ENCODE measurements at regions not wholly inside any gene's neighbourhood (a gene's known extent, or its start where the extent isn't known, plus 50 kb on each side); places are given as distances from the start of the nearest gene placed in this dataset.
"Not testable (repeated sequence)": the region's sequence is repeated elsewhere in the genome, so short reads cannot be mapped to it uniquely, and the experiment has no call there.

DNA sequence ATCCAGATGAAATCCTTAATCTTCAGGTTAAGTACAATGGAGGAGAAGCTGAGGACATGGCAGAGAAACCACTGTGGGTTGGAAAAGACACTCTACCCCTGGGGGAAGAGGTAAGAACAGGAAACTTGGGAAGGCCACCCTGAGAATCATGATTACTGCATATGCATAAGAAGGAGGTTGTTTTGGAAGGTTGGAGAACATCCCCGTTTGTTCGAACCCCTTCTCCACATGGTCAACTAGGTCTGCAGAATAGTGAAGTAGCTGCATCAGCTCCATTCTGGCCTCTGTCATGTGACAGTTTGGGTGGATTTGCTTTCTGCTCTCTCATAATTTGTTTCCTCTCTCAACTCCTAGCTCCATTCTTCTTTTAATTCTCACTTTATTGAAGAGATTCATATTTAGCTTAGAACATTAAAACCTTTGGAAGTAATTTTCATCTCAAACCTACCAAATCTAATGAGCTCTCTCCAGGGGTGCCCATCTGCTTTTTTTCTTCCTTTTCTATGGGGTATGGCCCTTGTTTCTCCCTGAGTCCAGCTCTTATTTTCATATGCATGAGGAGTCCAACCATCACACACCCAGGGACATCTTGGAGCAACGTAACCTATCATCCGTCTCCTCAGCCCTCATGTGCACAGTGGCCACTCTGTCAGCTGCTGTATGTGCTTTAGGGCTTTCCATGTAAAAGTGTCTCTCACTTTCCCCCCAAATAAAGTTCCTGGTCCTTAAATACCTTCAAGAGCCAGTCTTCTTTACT, 820.3 kb downstream of the TMEM121 start:
- Histone ChIP-seq H3K27ac (no peak overlapping the region), H3K9me3 (no peaks in the 10 kb centered on the region), H3K36me3 (no peaks in the 10 kb centered on the region), H3K27me3 (no peaks in the 10 kb centered on the region), H3K4me3 (no peak overlapping the region), H3K4me1 (no peaks in the 10 kb centered on the region)
- TF ChIP-seq, protein P1, sequence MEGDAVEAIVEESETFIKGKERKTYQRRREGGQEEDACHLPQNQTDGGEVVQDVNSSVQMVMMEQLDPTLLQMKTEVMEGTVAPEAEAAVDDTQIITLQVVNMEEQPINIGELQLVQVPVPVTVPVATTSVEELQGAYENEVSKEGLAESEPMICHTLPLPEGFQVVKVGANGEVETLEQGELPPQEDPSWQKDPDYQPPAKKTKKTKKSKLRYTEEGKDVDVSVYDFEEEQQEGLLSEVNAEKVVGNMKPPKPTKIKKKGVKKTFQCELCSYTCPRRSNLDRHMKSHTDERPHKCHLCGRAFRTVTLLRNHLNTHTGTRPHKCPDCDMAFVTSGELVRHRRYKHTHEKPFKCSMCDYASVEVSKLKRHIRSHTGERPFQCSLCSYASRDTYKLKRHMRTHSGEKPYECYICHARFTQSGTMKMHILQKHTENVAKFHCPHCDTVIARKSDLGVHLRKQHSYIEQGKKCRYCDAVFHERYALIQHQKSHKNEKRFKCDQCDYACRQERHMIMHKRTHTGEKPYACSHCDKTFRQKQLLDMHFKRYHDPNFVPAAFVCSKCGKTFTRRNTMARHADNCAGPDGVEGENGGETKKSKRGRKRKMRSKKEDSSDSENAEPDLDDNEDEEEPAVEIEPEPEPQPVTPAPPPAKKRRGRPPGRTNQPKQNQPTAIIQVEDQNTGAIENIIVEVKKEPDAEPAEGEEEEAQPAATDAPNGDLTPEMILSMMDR (IDR thresholded peaks at IDR 0.05), result no peak
- TF ChIP-seq POLR2A (IDR thresholded peaks at IDR 0.05) (no peak), POLR2AphosphoS5 (IDR thresholded peaks at IDR 0.05; ENCODE audit: insufficient read depth in 1 of 2, low read depth in 1 of 2) (no peak)
- intact Hi-C loops (cut with DNase I), result no loop called here
- peak in 1 of 2 donors; percentile 65 for DNase-seq (ENCODE audit: extremely low spot score in 2 of 2)

DNA sequence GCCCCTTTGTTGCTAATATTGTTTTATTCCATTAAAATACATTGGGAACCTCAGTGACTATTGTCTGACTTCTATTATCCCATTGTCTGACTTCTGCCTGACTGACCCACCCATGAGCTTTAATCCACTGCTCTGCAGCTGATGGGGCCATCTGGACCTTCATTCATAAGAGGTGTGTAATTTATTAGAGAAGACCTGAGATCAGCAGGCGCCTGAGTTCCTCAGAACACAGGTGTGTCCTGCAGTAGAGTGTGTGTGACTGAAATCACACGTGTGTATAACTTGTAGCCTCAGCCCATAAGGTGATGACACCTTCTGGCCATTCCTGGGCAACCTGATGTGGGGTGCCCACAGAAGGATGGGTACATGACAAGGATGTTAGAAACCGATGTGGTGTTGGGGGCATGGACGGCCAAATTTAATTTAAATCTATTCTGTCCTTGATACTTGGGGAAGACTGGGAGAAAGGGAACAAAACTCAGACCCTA, 821.0 kb downstream of the TMEM121 start:
- TF ChIP-seq POLR2AphosphoS5 (IDR thresholded peaks at IDR 0.05; ENCODE audit: insufficient read depth in 1 of 2, low read depth in 1 of 2) (no peak), POLR2A (IDR thresholded peaks at IDR 0.05) (no peak)
- TF ChIP-seq, protein P1 (IDR thresholded peaks at IDR 0.05), result no peak
- H3K4me1 ChIP-seq, result no peaks in the 10 kb centered on the region
- intact Hi-C loops (cut with DNase I), result no loop called here
- H3K9me3 ChIP-seq, result no peaks in the 10 kb centered on the region
- H3K4me3 ChIP-seq, result no peak overlapping the region
- H3K27ac ChIP-seq, result no peak overlapping the region
- no peaks in the 10 kb centered on the region for H3K27me3 ChIP-seq
- peak in 1 of 2 donors; percentile 85 for DNase-seq (ENCODE audit: extremely low spot score in 2 of 2)
- no peaks in the 10 kb centered on the region for H3K36me3 ChIP-seq

DNA sequence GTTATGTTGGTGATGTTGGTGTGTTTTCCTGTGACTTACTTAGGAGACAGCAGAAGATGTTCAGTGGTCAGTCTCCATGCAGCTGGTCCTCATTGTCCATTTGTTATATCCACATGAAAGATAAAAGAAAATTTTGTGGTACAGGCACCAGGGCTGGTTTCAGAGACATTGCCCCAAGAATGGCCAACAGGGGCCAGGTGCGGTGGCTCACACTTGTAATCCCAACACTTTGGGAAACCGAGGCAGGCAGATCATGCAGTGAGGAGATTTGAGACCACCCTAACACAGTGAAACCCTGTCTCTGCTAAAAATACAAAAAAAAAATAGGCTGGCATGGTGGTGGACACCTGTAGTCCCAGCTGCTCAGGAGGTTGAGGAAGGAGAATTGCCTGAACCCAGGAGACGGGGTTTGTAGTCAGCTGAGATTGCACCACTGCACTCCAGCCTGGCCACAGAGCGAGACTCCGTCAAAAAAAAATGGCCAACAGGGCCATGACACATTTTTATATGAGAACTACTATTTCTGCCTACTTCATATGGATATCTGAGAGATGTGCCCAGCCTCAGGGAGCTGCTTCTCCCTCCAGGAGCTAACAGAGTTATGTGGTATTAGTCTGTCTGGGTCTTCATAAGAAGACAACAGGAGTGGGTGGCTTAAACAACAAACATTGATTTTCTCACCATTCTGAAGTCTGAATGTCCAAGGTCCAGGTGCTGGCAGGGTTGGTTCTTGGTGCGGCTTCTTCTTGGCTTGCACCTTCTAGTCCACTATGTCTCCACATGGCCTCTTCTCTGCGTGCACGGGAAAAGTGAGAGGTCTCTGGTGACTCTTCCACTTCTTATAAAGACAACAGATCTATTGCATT, 821.7 kb downstream of the TMEM121 start:
- Histone ChIP-seq H3K27ac (no peak overlapping the region), H3K9me3 (no peaks in the 10 kb centered on the region), H3K36me3 (no peaks in the 10 kb centered on the region), H3K4me3 (no peak overlapping the region), H3K27me3 (no peaks in the 10 kb centered on the region), H3K4me1 (no peaks in the 10 kb centered on the region)
- intact Hi-C loops (cut with DNase I), result no loop called here
- TF ChIP-seq POLR2A (IDR thresholded peaks at IDR 0.05), result no peak
- TF ChIP-seq POLR2AphosphoS5 (IDR thresholded peaks at IDR 0.05; ENCODE audit: insufficient read depth in 1 of 2, low read depth in 1 of 2), result no peak
- TF ChIP-seq, protein P1 (IDR thresholded peaks at IDR 0.05), result no peak
- DNase-seq (ENCODE audit: extremely low spot score in 2 of 2), result peak in 1 of 2 donors; percentile 85

DNA sequence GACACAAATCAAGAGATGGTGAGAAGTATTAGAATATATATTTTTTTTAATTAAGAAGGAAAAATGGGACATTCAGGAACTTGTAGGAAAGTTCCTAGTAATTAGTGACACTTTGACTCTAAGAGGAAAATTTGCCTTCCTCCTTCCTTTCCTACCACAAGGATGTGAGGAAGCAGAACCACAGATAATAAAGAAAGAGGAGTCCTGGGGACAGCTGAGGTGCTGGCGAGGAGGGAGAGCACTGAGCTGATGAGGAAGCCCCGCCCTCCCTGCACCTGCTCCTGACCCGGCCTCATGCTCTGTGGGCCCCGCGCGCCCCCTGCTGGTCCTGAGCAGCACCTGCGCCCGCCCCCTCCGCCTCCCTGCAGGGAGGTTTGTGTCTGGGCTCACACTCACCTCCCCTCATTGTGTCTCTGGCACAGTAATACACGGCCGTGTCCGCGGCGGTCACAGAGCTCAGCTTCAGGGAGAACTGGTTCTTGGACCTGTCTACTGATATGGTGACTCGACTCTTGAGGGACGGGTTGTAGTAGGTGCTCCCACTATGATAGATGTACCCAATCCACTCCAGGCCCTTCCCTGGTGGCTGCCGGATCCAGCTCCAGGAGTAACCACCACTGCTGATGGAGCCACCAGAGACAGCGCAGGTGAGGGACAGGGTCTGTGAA, 822.6 kb downstream of the TMEM121 start:
- H3K27me3 ChIP-seq; H3K9me3 ChIP-seq; H3K27ac ChIP-seq; intact Hi-C loops (cut with DNase I); H3K36me3 ChIP-seq; H3K4me1 ChIP-seq; H3K4me3 ChIP-seq: not testable (repeated sequence)
- peak in 1 of 2 donors; percentile 76 for DNase-seq (ENCODE audit: extremely low spot score in 2 of 2)

DNA sequence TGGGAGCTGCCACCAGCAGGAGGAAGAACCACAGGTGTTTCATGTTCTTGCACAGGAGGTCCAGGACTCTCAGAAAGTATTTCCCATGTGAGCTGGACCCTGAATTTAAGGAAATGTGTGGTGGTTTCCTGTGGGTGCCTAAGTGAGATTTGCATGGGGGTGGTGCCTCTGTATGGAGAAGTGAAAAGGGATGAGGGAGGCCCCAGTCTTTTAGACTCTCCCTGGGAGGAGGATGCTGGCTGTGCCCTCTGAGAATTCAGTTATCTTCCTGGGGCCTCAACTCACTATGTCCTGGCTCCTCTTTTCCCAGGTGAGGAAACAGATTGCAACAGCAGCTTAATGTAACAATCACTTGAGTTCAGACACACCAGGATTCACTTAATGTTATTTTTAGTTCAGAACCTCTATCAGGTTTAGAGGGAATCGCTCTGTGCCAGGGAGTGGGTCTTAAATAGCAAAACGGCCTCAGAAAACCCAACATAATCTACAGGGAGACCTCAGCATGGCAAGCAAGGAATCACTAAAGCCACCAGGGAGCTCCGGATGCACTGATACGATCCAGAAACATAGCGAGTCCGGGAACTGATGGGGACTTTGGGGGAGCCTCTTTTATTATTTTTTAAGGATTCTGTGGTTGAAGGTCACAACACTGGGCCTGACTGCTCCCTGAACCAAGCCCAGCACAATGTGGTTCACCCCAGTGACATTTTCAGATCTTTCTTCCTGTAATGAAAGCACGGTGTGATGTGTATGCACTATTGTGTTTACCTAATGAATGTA, 823.5 kb downstream of the TMEM121 start:
- peak in 1 of 2 donors; percentile 70 for DNase-seq (ENCODE audit: extremely low spot score in 2 of 2)
- H3K9me3 ChIP-seq, H3K4me3 ChIP-seq, H3K27me3 ChIP-seq, H3K4me1 ChIP-seq, H3K36me3 ChIP-seq, H3K27ac ChIP-seq: not testable (repeated sequence)
- intact Hi-C loops (cut with DNase I), result loop anchor here (2.0 kb wide), 1 partner anchor 23 kb away; no protein-coding TSS in a partner anchor

DNA sequence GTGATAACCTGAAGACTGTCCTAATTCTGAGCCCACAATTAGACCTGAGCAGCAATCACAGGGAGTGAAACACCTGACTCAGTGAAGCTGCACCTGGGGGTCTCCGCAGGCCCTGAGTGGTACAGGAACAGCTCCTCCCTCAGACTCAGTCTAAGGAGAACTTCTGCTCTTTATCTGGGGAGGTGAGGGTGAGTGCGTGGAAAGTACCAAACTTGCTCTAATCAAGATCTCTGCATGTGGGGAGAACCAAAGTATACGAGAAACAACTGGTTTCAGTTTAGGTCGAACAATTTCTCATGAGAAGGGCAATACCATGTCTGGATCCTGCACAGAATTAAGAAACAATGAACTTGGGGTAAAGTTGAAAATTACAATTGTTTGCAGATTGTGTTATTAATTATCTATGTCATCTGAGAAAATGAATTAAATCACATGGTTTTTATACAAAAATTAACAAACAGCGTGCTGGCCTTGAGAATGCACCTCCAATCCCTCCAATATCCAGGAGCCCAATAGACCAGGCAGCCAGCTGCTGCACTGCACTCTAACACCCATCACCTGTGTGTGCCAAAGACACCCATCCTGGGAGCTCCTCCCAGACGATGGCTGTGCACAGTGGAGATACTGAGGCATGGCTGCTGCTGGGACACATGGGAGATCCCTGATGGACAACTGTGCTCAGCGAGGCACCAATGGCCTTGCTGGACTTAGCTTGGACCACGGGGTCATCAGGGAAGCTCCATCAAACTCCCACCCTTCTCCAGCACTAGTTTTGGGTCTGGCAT, 828.8 kb downstream of the TMEM121 start:
- H3K4me1 ChIP-seq; H3K9me3 ChIP-seq; H3K27ac ChIP-seq; DNase-seq (ENCODE audit: extremely low spot score in 2 of 2); intact Hi-C loops (cut with DNase I); H3K36me3 ChIP-seq; H3K27me3 ChIP-seq; H3K4me3 ChIP-seq: not testable (repeated sequence)

DNA sequence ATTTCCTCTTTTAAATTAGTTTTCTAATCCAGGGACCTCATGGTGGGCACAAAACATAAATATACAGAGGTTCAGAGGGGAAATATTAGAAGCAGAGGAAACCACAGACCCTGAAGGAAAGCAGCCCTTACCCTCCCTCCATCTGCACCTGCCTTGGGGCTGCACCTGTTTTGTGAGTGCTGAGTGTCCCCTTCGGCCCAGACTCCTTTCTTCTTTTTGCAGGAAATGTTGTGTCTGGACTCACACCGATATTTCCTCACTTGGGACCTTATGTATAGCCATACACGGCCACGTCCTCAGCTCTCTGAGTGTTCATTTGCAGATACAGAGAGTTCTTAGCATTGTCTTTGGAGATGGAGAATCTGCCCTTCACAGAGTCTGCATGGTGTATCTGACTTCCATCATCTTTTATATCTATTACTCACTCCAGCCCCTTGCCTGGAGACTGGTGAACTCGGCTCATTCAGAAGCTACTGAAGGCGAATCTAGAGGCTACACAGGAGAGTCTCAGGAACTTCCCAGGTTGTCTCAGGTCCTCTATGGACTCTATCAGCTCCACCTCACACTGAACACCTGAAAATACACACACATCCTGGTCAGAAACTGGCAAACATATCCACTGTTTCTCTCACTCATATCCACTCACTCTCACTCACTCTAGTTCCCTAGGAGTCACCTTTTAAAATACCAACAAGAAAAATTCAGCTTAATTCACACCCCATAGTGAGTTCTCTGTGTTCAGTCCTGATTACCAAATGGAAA, 829.7 kb downstream of the TMEM121 start:
- H3K4me3 ChIP-seq; DNase-seq (ENCODE audit: extremely low spot score in 2 of 2); H3K27ac ChIP-seq; H3K9me3 ChIP-seq; H3K4me1 ChIP-seq; H3K27me3 ChIP-seq; H3K36me3 ChIP-seq; intact Hi-C loops (cut with DNase I): not testable (repeated sequence)

DNA sequence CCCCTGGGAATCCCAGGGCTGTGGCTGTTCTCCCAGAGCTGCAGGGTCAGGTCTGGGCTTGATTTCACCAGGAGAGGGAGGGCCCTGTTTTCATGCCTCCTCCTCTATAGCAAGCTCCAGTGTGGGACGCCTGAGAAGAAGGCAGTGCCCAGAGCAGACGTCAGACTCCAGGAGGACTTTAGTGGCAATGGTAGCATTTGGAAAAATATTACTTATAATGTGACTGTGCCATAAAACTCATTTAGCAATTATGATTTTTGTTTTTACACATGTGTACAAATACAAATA, 830.2 kb downstream of the TMEM121 start:
- H3K27me3 ChIP-seq; H3K4me1 ChIP-seq; H3K36me3 ChIP-seq; DNase-seq (ENCODE audit: extremely low spot score in 2 of 2); H3K4me3 ChIP-seq; H3K27ac ChIP-seq; H3K9me3 ChIP-seq; intact Hi-C loops (cut with DNase I): not testable (repeated sequence)
